ENCODE measurements at regions not wholly inside any gene's neighbourhood (a gene's known extent, or its start where the extent isn't known, plus 50 kb on each side); places are given as distances from the start of the nearest gene placed in this dataset.
"Not testable (repeated sequence)": the region's sequence is repeated elsewhere in the genome, so short reads cannot be mapped to it uniquely, and the experiment has no call there.

GRCh38 chr5:145463634-145464033, 371.5 kb downstream of the PRELID2 start:
- no peak for DNase-seq (ENCODE audit: low read depth)

DNA sequence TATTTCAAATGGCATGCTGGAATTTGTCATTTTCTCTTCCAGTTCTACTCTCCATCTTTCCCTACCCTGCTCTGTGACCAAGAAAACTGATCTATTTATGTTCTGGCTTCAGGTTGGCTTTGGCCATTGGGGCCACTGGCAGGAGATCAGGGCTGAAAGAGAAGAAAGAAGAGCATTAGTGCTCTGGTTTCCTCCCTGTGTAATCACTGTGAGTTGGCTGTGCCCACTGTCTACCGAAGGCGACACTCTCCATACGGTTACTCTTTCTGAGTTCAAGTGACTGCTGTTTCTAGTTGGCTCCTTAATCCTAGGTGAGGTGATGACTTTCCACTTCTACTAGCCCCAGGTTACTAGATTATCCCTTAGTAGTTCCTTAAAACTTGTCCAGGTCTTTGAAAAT, 372.6 kb downstream of the PRELID2 start:
- no peak for DNase-seq (ENCODE audit: low read depth)

DNA sequence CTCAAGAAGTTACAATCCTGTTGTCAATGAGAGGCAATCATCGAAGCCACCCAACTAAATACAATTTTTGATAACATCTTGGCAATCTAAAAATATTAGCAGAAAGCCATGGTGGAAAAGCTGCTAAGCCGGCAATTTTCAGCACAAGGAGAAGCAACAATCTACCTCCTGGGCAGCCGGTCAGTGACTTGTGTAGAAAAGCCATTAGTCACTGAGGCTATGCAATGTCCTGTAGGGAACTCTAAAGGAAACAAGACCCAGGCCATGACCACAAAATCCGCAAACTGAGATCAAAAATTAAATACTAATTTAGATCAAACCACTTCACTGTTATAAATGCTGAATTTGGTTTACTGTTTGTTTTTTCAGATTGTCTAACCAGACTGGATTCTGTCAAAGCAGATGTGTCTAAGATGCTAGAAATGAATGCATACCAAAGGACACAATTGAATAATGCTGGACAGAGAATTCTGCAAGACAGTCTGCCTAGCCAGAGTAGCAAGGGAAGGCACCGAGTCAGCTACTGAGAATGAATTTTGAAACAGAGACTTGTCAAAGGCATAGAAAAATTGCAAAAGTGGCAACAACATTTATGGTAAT, 384.8 kb downstream of the PRELID2 start:
- DNase-seq (ENCODE audit: low read depth), result no peak

DNA sequence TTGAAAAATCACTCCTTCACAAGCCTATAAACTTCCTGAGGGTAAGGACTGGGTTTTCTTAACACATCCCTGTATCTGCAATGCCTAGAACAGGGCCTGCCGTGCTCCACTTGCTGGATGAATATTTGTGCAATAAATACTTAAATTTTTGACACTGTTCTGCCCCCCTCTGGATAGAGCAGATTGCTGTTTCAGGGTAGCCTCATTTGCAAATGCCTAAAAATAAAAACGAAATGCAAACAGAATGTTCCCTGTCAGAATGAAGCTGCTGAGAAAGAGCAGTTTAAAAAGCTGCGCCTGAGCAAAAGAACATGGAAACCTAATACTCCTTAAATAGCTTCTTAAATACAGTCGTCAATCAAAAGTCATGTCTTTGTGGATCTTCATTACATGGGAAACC, 385.3 kb downstream of the PRELID2 start:
- DNase-seq (ENCODE audit: low read depth), result no peak

DNA sequence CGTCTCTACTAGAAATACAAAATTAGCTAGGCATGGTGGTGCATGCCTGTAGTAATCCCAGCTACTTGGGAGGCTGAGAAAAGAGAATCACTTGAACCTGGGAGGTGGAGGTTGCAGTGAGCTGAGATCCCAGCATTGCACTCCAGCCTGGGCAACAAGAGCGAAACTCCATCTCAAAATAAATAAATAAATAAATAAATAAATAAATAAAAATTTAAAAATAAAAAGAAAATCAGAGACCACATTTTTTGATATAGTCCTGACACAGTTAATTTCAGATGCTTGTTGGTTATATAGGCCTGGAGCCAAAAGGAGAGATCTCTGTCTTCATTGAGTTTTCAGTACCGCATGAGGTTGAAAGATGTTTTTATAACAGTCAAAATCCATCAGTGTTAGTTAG, 388.3 kb downstream of the PRELID2 start:
- not testable (repeated sequence) for DNase-seq (ENCODE audit: low read depth)

GRCh38 chr5:145446412-145446811, 388.7 kb downstream of the PRELID2 start:
- no peak for DNase-seq (ENCODE audit: low read depth)

- no peak for DNase-seq (ENCODE audit: low read depth)
Observed at GRCh38 chr5:145445027-145445426, 390.1 kb downstream of the PRELID2 start.

- no peak for DNase-seq (ENCODE audit: low read depth)
Observed at GRCh38 chr5:145443964-145444363, 391.2 kb downstream of the PRELID2 start.

DNA sequence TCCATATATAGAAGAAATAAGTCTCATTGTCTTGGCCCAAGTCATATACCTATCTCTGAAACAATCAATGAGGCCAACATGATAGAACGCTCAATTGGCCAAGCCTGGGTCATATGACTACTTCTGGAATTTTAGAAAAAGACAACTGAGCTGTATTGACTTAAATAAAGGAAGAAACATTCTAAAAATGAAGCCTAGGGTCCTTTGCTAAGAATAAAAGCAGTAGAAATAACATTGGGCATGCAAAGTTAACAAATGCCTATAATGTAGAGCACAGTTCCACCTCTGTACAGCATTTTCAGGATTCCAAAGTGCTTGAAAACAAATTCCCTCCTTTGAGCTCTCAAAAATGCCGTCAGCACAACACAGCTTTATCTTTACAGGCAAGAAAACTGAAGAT, 391.8 kb downstream of the PRELID2 start:
- DNase-seq (ENCODE audit: low read depth), result no peak

DNA sequence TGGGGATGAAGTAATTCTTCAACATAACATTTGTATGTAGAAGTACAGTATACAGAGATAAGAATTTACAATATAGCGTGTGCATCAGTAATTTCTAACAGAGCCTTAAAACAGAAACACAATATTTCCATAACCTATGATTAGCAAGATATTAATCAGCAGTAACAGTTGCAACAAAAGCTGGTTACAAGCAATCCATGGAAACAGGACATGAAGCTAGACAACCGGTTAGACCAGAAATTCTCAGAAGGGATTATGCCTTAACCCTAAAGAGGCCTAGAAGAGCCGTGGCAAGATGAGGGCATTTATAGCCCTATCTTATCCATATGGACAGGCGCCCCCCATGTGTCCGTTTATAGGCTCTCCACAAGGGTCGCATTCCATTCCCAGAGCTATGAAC, 392.5 kb downstream of the PRELID2 start:
- DNase-seq (ENCODE audit: low read depth), result not testable (repeated sequence)

GRCh38 chr5:145441228-145441627, 393.9 kb downstream of the PRELID2 start:
- no peak for DNase-seq (ENCODE audit: low read depth)

GRCh38 chr5:145437627-145438026, 397.5 kb downstream of the PRELID2 start:
- no peak for DNase-seq (ENCODE audit: low read depth)

DNA sequence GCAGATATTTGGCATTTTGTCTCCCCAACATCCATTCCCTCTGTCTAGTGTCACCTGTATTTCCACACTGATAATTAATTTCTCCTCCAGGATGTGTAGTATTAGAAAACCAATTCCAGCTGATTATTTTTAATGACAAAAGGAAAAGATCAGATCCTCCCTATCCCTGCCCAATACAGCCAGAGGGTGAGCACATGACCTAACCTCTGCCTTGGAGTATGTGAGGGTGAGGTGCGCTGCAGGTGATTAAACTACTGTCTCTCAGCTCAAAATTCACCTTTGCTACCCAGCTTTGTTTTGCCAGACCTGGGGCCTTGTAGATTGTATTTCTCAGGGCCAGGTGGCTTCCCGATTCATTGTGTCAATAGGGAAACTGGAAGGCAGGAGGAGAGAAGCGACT, 402.1 kb downstream of the PRELID2 start:
- DNase-seq (ENCODE audit: low read depth), result no peak

GRCh38 chr5:145429170-145429569, 406.0 kb downstream of the PRELID2 start:
- no peak for DNase-seq (ENCODE audit: low read depth)

DNA sequence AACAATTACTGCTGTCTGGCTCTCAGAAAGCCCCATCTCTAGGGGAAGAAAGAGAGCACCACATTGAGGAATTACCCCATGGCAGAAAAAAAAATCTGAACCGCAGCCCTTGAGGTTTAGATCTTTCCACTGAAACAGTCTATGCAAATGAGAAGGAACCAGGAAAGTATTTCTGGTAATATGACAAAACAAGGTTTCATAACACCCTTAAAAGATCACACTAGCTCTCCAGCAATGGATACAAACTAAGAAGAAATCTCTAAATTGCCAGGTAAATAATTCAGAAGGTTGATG, 427.1 kb downstream of the PRELID2 start:
- no peak for DNase-seq (ENCODE audit: low read depth)

DNA sequence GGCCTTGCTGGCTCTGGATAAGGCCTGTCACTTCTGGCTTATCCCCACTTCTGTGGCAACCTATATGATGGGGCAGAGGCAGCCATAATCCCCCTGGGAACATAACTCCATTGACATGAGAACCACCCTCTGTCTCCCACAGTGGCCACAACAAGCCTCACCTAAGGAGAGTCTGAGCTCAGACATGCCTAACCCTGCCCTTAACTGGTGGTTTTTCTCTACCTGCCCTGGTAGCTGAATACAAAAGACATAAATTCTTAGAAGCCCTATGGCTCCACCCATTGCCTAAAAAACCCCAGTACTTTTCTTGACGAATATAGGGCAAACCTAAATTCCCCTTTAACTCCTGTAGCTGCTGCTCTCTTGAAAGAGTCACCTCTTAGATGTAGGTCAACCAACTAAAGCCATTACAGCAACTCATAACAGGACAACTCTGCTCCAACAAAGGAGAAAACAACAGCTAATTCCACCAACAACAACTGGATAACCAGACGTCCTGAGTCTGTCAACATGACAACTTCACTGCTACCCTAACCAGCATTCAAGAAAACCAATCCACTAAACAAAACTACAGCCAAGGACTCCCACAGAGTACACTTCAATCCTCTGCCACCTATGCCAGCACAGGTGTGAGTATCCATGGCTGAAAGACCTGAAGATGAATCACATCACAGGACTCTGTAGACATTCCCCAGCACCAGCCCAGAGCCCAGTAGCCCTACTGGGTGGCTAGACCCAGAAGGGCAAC, 427.7 kb downstream of the PRELID2 start:
- no peak for DNase-seq (ENCODE audit: low read depth)

- DNase-seq (ENCODE audit: low read depth), result no peak
Observed at GRCh38 chr5:145403992-145404391, 431.1 kb downstream of the PRELID2 start.

GRCh38 chr5:145396888-145397287, 438.3 kb downstream of the PRELID2 start:
- no peak for DNase-seq (ENCODE audit: low read depth)

- not testable (repeated sequence) for DNase-seq (ENCODE audit: low read depth)
Observed at GRCh38 chr5:145395151-145395550, 440.0 kb downstream of the PRELID2 start.

- no peak for DNase-seq (ENCODE audit: low read depth)
Observed at GRCh38 chr5:145393426-145393825, 441.7 kb downstream of the PRELID2 start.

DNA sequence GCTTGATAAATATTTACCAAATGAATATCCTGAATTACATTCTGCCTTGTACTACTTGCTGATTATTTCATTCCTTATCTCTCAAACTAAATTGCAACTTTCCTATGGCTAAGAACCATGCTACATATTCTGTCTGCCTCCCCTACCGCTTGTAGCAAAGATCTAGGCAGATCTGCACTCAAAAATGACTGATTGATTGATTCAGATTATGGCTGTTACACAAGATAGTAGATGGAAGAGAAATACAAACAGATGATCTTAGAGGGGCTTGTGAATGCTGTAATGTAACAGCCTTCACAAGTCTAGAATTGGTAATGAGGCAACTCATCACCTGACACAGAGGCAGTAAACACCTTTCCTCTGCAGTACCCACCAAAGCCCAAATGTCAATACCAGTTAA, 446.1 kb downstream of the PRELID2 start:
- no peak for DNase-seq (ENCODE audit: low read depth)

- DNase-seq (ENCODE audit: low read depth), result no peak
Observed at GRCh38 chr5:145385276-145385675, 449.9 kb downstream of the PRELID2 start.

GRCh38 chr5:145378226-145378625, 456.9 kb downstream of the PRELID2 start:
- no peak for DNase-seq (ENCODE audit: low read depth)

GRCh38 chr5:145375521-145375920, 459.6 kb downstream of the PRELID2 start:
- no peak for DNase-seq (ENCODE audit: low read depth)
